RKO (cell line): ENCODE measurements at regions not wholly inside any gene's neighbourhood (a gene's known extent, or its start where the extent isn't known, plus 50 kb on each side); places are given as distances from the start of the nearest gene placed in this dataset.

Experiments used
- DNase-seq: peaks from one replicate; pipeline ENCODE4 v3.0.0-alpha.2; 2016; ENCODE audit warnings: low spot score

GRCh38 chr1:106564192-106564591 is 492.3 kb upstream of the PRMT6 start:
- DNase-seq = no peak

- DNase-seq = no peak
Measured at GRCh38 chr1:106568201-106568974, 488.1 kb upstream of the PRMT6 start.

DNA sequence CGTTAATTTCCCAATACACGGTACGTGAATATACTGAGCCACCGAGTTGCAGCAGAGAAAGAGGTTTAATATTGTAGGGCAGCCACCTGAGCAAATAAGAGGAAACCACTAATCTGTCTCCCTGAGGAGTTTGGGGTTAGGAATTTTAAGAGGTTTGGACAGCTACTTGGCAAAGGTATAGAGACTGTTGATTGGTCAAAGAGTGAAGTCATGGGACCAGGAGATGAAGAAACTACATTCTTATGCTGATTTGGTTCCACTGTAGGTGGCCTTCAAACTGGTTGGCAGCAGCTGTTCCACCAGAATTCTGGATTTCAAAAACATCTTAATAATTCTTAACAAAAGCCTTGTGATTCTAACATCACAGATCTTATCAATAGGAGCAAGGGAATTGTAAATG is 485.4 kb upstream of the PRMT6 start:
- DNase-seq = no peak

- DNase-seq = no peak
Measured at GRCh38 chr1:106584107-106584506, 472.4 kb upstream of the PRMT6 start.

DNA sequence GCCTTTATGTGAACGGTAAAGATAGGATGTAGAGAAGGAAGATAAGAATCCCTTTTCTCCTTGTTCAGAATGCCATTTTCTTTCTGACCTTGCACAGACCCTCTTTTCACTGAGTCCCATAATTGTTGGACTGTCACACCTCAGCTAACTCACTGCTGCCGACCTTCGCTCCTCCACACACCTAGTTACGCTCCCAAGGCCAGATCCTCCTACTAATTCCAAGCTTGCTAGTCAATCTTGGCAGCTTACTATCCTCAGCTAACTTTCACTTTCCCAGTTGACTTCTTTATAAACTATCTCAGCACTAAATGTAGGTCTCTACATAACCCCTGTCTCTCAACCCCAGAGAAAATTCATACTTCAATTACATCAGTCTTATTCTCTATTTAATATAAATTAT is 471.8 kb upstream of the PRMT6 start:
- DNase-seq = no peak

DNA sequence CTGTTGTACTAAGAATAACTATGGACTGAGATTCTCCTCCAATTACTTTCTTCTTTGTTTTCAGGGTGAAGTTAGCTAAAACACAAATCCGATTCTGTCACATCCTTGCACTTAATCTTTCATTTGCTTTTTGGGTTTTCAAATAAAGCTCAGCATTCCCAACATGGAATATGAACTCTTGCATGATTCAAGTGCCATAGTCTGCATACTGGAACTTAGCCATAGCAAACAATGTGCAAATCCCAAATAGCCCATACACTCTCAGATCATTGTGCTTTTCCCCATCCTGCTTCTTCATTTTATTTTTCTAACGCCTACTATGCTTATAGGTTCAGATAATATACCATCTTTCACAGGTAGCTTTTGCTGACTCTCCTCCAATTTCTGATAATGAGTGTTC is 455.8 kb upstream of the PRMT6 start:
- no peak for DNase-seq

- DNase-seq = no peak
Measured at GRCh38 chr1:106603616-106604015, 452.9 kb upstream of the PRMT6 start.

DNA sequence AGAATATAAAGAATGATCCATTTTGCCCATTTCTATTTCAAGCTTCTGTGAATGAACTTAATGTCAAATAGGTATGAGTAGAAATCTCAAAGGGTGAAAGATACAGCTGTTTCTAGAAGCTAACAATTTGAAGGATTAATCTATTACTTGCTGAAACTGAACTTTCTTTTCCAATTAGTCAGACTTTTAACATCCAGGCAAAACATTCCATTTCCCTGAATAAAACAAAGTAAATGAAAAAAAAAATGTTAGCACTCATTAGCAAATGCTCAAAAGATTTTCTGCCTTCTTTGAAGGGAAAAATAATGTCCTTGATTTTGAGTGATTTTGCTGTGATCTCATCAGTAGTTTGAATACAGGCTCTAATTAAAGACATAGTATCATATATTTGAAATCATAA is 447.6 kb upstream of the PRMT6 start:
- no peak for DNase-seq

DNA sequence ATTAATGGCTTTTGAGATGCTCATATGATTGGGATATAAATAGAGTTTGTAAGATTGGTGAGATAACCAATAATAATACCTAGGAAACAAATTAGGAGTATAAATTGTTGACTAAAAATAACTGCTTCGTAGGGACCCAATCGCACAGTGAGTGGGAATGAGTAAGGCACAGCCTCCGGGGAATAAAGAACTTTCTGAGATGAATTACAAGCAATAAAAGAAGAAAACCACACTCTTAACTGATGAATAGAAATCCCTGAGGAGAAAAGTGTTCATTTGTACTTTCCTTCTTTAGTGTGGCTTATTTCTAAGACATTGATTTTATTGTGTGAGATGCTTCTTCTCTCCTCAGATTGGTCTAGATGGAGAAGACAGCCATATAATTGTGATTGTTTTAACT is 443.4 kb upstream of the PRMT6 start:
- no peak for DNase-seq

DNA sequence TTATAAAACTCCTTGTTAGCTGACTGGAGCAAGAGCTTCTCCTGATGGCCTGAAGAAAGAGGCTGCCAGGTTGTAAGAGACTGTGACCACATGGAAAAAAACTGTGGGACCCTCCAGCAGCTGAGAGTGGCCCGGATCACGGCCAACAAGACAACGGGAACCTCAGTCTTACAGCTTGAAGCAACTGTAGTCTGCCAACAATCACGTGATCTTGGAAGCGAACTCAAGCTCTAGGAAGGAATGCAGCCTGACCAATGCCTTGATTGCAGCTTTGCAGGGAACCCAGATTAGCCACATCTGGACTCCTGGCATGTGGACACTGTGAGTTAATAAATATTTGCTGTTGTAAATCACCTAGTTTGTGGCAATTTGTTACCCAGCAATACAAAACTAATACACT is 442.6 kb upstream of the PRMT6 start:
- no peak for DNase-seq

DNA sequence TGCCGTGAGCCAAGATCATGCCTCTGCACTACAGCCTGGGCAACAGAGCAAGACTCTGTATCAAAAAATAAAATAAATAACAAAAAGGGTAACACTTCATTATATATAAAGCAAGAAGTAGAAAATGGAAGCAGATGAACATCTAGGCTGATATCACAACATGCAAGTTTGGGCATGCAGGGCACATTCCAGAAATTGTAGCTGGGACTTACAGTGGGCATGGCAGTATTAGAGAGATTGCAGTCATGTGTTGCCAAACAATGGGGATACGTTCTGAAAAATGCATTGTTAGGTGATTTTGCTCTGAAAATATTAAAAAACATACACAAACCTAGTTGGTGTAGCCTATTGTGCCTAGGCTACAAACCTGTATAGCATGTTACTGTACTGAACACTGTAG is 441.0 kb upstream of the PRMT6 start:
- no peak for DNase-seq

GRCh38 chr1:106619080-106619826 is 437.2 kb upstream of the PRMT6 start:
- no peak for DNase-seq

GRCh38 chr1:106619827-106620134 is 436.7 kb upstream of the PRMT6 start:
- no peak for DNase-seq

DNA sequence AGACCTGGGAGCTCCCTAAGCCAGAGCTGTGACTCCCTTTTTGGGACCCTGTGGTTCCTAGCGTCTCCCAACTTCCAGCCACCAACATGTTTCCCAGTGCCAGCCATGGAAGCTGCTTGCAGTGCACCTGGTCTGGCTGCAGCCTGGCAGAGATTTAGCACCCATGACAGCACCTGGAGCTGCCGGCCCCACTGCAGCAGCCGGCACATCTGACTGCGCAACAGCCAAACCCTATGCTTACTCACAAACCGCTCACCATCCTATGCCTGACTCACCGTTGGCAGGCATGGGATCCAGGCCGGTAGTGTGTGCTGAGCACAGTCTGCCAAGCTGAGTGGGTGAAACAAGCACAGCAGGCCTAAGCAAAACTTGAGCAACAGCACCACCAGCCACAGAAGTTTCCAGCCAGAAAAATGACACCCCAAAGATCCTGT is 435.9 kb upstream of the PRMT6 start:
- DNase-seq = peak; percentile 80

DNA sequence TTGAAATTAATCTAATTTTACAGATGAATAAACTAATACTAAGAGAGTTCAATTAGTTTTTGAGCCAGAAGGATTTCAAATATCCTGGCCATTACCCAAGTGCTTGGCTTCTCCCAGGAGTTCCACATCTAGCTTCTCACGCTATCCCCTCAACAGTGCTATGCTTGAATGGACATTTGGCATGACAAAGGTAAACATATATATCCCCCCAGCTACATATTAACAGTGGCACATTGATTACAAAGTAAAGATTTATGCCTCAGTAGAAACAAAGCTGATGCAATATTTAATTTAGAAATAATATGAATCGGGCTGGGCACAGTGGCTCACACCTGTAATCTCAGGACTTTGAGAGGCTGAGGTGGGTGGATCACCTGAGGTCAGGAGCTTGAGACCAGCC is 434.6 kb upstream of the PRMT6 start:
- DNase-seq = no peak

DNA sequence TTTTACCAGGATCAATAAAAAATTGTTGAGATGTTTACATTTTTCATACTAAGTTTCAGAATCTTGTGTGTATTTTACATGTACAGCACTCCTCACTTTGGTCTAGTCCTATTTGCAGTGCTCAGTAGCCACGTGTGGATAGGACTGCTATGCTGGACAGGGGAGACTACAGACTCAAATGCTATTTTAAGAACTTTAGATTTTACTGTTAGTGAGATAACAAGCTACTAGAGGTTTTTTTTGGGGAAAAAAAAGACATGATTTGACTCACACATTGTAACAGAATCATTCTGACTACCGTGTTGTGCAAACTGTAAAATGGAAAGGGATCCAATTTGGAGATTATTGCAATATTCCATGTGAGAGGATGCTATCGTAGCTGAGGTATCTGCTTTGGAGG is 418.9 kb upstream of the PRMT6 start:
- no peak for DNase-seq

DNA sequence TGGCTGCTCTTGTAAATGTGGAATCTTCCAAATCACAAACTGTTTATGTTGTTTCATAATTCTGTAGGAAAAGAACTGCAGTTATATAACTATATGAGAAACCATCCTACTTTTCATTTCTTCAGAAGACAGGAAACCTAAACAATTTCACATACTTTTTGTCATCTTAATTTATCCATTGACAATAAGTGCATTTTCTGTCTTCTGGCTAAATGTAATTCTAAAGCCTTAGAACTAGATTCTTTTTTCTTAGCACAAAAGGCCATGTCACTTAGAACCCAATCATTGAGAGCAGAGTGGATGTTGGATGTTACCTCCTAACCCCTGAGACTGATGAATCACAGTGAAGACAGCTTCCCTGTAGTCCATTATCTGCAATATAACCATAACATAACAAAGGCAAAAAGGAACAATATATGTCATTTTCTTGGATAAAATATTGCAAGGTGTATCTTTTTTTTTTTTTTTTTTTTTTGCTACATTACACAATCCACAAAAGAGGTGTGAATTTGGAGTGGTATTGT is 410.2 kb upstream of the PRMT6 start:
- DNase-seq = no peak

DNA sequence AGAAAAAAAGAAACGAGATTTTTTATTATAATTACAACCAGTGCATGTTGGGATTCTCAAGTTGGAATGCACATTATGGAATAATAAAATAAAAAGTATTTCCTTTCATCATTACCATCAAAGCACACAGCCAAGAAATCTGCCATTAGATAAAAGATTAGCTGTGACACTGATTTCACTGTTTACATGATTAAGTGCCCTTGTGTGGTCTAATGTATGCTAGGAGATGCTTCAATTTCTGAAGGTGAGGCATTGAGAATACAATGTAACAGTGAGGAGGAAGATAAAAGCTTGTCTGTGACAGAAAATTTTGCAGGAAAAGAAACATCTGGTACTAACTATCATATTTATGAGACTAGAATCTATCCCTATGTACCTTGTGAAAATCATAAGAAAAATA is 409.7 kb upstream of the PRMT6 start:
- no peak for DNase-seq

DNA sequence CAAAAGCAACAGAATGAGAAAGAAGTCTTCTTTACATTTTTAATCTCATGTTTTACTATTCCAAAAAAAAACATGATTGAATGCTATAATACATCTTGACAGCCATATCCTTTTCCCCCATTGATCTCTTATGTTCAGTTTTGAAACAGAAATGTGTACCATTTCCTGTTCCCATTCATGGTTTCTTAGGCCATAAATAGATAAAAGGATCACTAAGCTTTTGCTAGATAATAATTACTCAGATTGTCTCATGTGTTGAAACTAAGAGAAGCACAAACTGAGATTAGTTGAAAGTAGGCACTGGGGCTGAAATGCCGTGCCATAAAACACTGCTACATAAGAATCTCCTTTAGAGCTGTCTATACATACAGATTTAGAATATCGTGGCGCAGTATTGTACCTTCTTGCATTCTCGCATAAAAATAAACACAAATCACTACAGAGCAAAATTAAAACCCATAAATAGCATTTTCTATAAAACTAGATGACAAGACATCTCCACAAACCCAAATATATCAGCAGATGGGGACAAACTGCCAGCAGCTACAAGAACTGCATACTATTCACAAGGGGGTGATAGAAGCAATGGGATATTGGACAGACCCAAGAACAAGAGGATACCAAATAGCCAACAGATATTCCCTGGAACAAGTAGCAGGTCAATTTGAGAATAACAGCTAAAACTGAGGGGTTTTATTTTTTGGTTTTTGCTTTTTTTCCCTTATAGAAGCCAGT is 405.3 kb upstream of the PRMT6 start:
- DNase-seq = no peak

GRCh38 chr1:106659490-106660244 is 396.8 kb upstream of the PRMT6 start:
- DNase-seq = no peak

GRCh38 chr1:106675558-106675957 is 380.9 kb upstream of the PRMT6 start:
- DNase-seq = no peak

GRCh38 chr1:106676021-106676420 is 380.5 kb upstream of the PRMT6 start:
- DNase-seq = no peak
